ENCODE measurements at regions not wholly inside any gene's neighbourhood (a gene's known extent, or its start where the extent isn't known, plus 50 kb on each side); places are given as distances from the start of the nearest gene placed in this dataset.

- Histone ChIP-seq H3K9me3 (no peaks in the 10 kb centered on the region), H3K4me3 (no peak overlapping the region), H3K27me3 (no peaks in the 10 kb centered on the region), H3K36me3 (no peaks in the 10 kb centered on the region), H3K4me1 (no peaks in the 10 kb centered on the region), H3K27ac (no peak overlapping the region)
- no peak for TF ChIP-seq POLR2A (IDR thresholded peaks at IDR 0.05)
- TF ChIP-seq CTCF (IDR thresholded peaks at IDR 0.05): no peak
- no peak for DNase-seq
These were observed 498.9 kb downstream of the ADGRL2 start for GRCh38 chr1:82299656-82300055.

GRCh38 chr1:82299056-82299455 lies 498.3 kb downstream of the ADGRL2 start:
- DNase-seq: no peak
- no peaks in the 10 kb centered on the region for H3K9me3 ChIP-seq
- H3K36me3 ChIP-seq: no peaks in the 10 kb centered on the region
- no peaks in the 10 kb centered on the region for H3K4me1 ChIP-seq
- TF ChIP-seq POLR2A (IDR thresholded peaks at IDR 0.05): no peak
- no peak for TF ChIP-seq CTCF (IDR thresholded peaks at IDR 0.05)
- no peak overlapping the region for H3K27ac ChIP-seq
- no peak overlapping the region for H3K4me3 ChIP-seq
- H3K27me3 ChIP-seq: no peaks in the 10 kb centered on the region

GRCh38 chr1:82297139-82297896 lies 496.6 kb downstream of the ADGRL2 start:
- no peaks in the 10 kb centered on the region for H3K9me3 ChIP-seq

GRCh38 chr1:82287556-82287955 lies 486.8 kb downstream of the ADGRL2 start:
- DNase-seq: no peak
- H3K4me1 ChIP-seq: no peaks in the 10 kb centered on the region
- H3K9me3 ChIP-seq: no peaks in the 10 kb centered on the region
- TF ChIP-seq CTCF (IDR thresholded peaks at IDR 0.05) (no peak), POLR2A (IDR thresholded peaks at IDR 0.05) (no peak)
- no peak overlapping the region for H3K4me3 ChIP-seq
- H3K36me3 ChIP-seq: no peaks in the 10 kb centered on the region
- no peak overlapping the region for H3K27ac ChIP-seq
- no peaks in the 10 kb centered on the region for H3K27me3 ChIP-seq

More at GRCh38 chr1:82297139-82297896, 496.6 kb downstream of the ADGRL2 start:
- H3K4me3 ChIP-seq: no peak overlapping the region
- no peak for DNase-seq
- TF ChIP-seq POLR2A (IDR thresholded peaks at IDR 0.05) (no peak), CTCF (IDR thresholded peaks at IDR 0.05) (no peak)
- H3K27me3 ChIP-seq: no peaks in the 10 kb centered on the region
- no peaks in the 10 kb centered on the region for H3K36me3 ChIP-seq
- H3K27ac ChIP-seq: no peak overlapping the region
- H3K4me1 ChIP-seq: no peaks in the 10 kb centered on the region

GRCh38 chr1:82284213-82284612 lies 483.5 kb downstream of the ADGRL2 start:
- H3K4me3 ChIP-seq: no peak overlapping the region

More at GRCh38 chr1:82284213-82284612, 483.5 kb downstream of the ADGRL2 start:
- Histone ChIP-seq H3K27ac (no peak overlapping the region), H3K4me1 (no peaks in the 10 kb centered on the region), H3K9me3 (no peaks in the 10 kb centered on the region), H3K27me3 (no peaks in the 10 kb centered on the region), H3K36me3 (no peaks in the 10 kb centered on the region)
- TF ChIP-seq POLR2A (IDR thresholded peaks at IDR 0.05) (no peak), CTCF (IDR thresholded peaks at IDR 0.05) (no peak)
- DNase-seq: no peak

Data from Peyer's patch (tissue), 4 donors.